SHP77 (cell line): ENCODE measurements at regions not wholly inside any gene's neighbourhood (a gene's known extent, or its start where the extent isn't known, plus 50 kb on each side); places are given as distances from the start of the nearest gene placed in this dataset.

Source experiments
- DNase-seq, 2 experiments: peaks; one replicate each; lab custom pipeline; 2025; lab: John Stamatoyannopoulos, UW

- DNase-seq: no peak
These were observed 434.0 kb upstream of the C9orf72 start for GRCh38 chr9:28007097-28007817.

- DNase-seq: no peak
These were observed 440.9 kb upstream of the C9orf72 start for GRCh38 chr9:28014212-28014611.

- no peak for DNase-seq
These were observed 451.4 kb upstream of the C9orf72 start for GRCh38 chr9:28024676-28025075.

GRCh38 chr9:28025186-28025585 lies 451.9 kb upstream of the C9orf72 start:
- DNase-seq: no peak

GRCh38 chr9:28031521-28032267 lies 458.4 kb upstream of the C9orf72 start:
- no peak for DNase-seq

- no peak for DNase-seq
These were observed 458.9 kb upstream of the C9orf72 start for GRCh38 chr9:28032268-28032590.

- no peak for DNase-seq
These were observed 461.0 kb upstream of the C9orf72 start for GRCh38 chr9:28034242-28034641.

- DNase-seq: no peak
These were observed 464.7 kb upstream of the C9orf72 start for GRCh38 chr9:28037968-28038367.

- no peak for DNase-seq
These were observed 471.8 kb upstream of the C9orf72 start for GRCh38 chr9:28045051-28045450.

GRCh38 chr9:28050046-28050445 lies 476.8 kb upstream of the C9orf72 start:
- no peak for DNase-seq

- no peak for DNase-seq
These were observed 477.7 kb upstream of the C9orf72 start for GRCh38 chr9:28050941-28051340.

- no peak for DNase-seq
These were observed 478.6 kb upstream of the C9orf72 start for GRCh38 chr9:28051559-28052503.

GRCh38 chr9:28053096-28053777 lies 480.0 kb upstream of the C9orf72 start:
- no peak for DNase-seq

GRCh38 chr9:28056006-28056405 lies 482.7 kb upstream of the C9orf72 start:
- DNase-seq: no peak

- DNase-seq: no peak
These were observed 483.2 kb upstream of the C9orf72 start for GRCh38 chr9:28056466-28056865.

- DNase-seq: no peak
These were observed 485.9 kb upstream of the C9orf72 start for GRCh38 chr9:28059192-28059591.

- DNase-seq: no peak
These were observed 491.0 kb upstream of the C9orf72 start for GRCh38 chr9:28064241-28064815.

GRCh38 chr9:28073270-28073669 lies 500.0 kb upstream of the C9orf72 start:
- peak; percentile 13 to 31 for DNase-seq

- DNase-seq: no peak
These were observed 506.4 kb upstream of the C9orf72 start for GRCh38 chr9:28079677-28080076.

GRCh38 chr9:28082671-28083070 lies 509.4 kb upstream of the C9orf72 start:
- DNase-seq: no peak

GRCh38 chr9:28086881-28087280 lies 513.6 kb upstream of the C9orf72 start:
- DNase-seq: no peak
